Duodenal mucosa (tissue), 2 donors: ENCODE measurements at regions not wholly inside any gene's neighbourhood (a gene's known extent, or its start where the extent isn't known, plus 50 kb on each side); places are given as distances from the start of the nearest gene placed in this dataset.
"Not testable (repeated sequence)": the region's sequence is repeated elsewhere in the genome, so short reads cannot be mapped to it uniquely, and the experiment has no call there.

ENCODE experiments used
- H3K27ac ChIP-seq: one replicate; pipeline ENCODE4 v1.7.0; 2013; ENCODE audit warnings: low read depth, low read length
- H3K27me3 ChIP-seq, 2 donors: one replicate each; pipeline ENCODE4 v1.7.0; 2013; ENCODE audit warnings: low read length in 2 of 2, control low read depth in 1 of 2; ENCODE audit not compliant: insufficient read depth in 2 of 2, control insufficient read depth in 1 of 2
- H3K36me3 ChIP-seq, 2 donors: one replicate each; pipeline ENCODE4 v1.7.0; 2013; ENCODE audit warnings: low read length in 2 of 2, control low read depth in 1 of 2; ENCODE audit not compliant: insufficient read depth in 2 of 2, control insufficient read depth in 1 of 2
- H3K4me1 ChIP-seq, 2 donors: one replicate each; pipeline ENCODE4 v1.7.0; 2013; ENCODE audit warnings: low read length in 2 of 2, control low read depth in 1 of 2; ENCODE audit not compliant: insufficient read depth in 2 of 2, control insufficient read depth in 1 of 2
- H3K4me3 ChIP-seq, 2 donors: one replicate each; pipeline ENCODE4 v1.7.0; 2013; ENCODE audit warnings: low read length in 2 of 2, low read depth in 1 of 2
- H3K9ac ChIP-seq, 2 donors: one replicate each; pipeline ENCODE4 v1.7.0; 2013; ENCODE audit warnings: low read length in 2 of 2, low read depth in 1 of 2
- H3K9me3 ChIP-seq, 2 donors: one replicate each; pipeline ENCODE4 v1.7.0; 2013; ENCODE audit warnings: low read length in 2 of 2, control low read depth in 1 of 2; ENCODE audit not compliant: control insufficient read depth in 1 of 2

DNA sequence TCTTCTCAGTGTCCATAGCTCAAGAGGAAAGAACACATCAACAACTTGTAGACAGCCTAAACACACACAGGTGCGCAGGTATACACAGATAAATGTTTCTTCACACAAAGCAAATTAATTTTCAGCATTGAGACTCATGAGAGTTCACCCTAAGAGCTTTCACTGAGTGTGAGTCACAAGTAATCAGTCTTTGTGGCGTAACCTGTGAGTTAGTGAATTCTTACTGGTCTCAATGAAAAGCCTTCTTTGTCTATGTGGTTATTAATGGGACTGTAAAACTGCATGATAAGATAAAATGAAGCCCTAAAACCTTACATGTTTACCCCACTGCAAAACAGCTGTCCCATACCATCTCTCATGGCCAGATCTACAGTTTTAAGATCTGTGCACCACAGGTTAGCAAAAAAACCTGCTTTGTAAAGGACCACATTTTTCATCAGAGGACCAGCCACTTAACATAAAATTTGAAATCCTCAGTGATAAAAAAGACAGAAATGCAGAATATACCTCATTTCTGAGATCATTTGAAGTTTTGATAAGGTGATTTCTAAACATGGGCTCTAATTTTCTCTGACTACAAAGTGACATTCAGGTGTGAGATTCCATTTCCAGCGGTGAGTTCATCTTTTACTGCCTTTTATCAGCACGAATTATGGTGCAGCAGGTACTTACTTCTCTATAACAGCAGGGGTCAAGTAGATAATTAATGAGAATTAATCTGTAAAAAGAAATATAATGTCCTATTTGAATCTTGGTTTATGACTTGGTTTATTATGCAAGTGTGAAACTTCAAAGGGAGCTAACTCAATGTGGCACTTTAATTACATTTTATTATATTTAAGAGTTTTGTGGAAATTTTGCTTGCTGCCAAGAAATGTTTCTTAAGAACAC is 335.7 kb upstream of the PIK3R1 start:
- Histone ChIP-seq H3K27ac (no peak overlapping the region), H3K4me1 (peaks cover 5 to 20% of the 10 kb centered on the region in 2 donors), H3K9ac (no peak overlapping the region), H3K4me3 (no peak overlapping the region), H3K27me3 (no peaks in the 10 kb centered on the region), H3K9me3 (no peaks in the 10 kb centered on the region), H3K36me3 (no peaks in the 10 kb centered on the region)

DNA sequence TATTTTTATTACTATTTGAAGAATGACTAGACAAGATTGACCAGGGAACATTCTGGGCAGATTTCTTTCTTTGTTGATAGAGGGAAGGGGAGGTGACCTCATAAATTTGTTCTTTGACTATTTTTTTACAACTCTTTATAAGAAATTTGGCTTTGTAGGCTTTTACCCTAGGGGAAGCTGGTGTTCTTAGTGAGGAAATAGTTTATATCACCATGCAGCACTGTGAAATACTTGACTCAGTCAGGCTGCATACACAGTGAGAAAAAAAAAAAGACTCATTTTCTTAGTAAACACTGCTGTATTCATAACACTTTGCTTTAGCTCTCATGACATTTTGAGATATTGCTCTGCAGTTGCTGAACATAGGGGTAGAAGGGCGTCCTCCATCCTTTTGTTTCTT is 336.6 kb upstream of the PIK3R1 start:
- no peak overlapping the region for H3K9ac ChIP-seq
- no peaks in the 10 kb centered on the region for H3K36me3 ChIP-seq
- peaks cover 5 to 20% of the 10 kb centered on the region in 2 donors for H3K4me1 ChIP-seq
- no peak overlapping the region for H3K27ac ChIP-seq
- no peaks in the 10 kb centered on the region for H3K27me3 ChIP-seq
- no peaks in the 10 kb centered on the region for H3K9me3 ChIP-seq
- H3K4me3 ChIP-seq, result no peak overlapping the region

DNA sequence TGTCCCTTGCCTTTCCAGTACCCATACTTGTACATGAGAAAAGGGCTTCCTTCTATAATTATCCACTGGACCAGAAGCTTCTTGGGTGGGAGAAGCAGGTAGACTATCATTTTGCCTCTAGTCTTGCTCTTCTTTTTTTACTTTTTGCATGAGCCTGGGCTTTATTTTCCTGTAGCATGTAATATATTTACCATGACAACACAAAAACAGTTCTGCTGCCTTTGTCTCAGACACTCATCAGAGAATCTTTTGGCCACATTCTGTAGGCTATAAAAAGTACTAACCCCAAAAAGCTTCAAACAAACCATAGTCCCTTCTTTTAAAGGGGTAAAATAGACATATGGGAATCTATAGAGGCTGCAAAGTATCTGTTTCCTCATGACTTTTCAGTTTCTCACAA is 339.2 kb upstream of the PIK3R1 start:
- H3K27me3 ChIP-seq, result no peaks in the 10 kb centered on the region

DNA sequence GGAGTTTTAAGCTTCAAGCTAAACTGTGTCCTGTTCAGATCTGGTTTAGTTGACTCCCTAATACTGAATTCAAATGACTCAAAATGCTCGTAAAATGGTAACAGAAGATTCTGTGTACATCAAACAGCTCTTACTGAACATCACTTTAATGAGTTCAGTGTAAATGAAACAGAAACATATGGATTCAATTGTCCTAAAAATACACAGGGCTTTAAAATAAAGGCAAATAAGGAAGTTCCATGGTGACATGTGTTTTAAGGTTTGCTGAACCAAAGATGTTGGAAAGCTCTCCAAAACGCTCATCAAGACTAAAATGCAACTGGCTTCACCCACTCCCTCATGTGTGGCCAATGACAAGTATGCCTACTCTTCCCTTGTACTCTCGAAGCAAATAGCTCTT is 340.0 kb upstream of the PIK3R1 start:
- H3K27ac ChIP-seq, result no peak overlapping the region
- no peak overlapping the region for H3K4me3 ChIP-seq
- H3K9me3 ChIP-seq, result no peaks in the 10 kb centered on the region
- H3K36me3 ChIP-seq, result no peaks in the 10 kb centered on the region
- H3K4me1 ChIP-seq, result peaks cover 5 to 17% of the 10 kb centered on the region in 2 donors
- no peak overlapping the region for H3K9ac ChIP-seq
- no peaks in the 10 kb centered on the region for H3K27me3 ChIP-seq

More for the DNA sequence above, 339.2 kb upstream of the PIK3R1 start:
- Histone ChIP-seq H3K27ac (no peak overlapping the region), H3K36me3 (no peaks in the 10 kb centered on the region), H3K4me3 (no peak overlapping the region), H3K9ac (no peak overlapping the region), H3K4me1 (peaks cover 5 to 20% of the 10 kb centered on the region in 2 donors), H3K9me3 (no peaks in the 10 kb centered on the region)

DNA sequence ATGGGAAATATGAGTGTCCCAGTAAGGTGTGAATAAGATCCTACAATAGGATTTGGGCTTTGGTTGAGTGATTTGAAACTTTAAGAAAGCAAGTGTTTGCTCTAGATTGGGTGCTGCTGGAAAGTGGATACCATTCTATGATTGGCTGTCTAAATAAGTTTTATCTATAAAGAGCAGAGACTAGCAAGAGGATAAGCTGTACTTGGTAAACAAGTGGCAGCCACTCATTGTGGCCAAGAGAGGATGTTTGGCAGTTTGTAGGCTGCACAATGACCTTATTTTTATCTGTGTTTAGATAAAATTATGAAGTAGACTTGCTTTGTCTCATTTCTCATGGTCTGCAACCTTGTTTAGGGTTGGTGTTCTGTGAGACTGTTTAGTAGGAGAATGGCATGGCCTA is 341.6 kb upstream of the PIK3R1 start:
- no peaks in the 10 kb centered on the region for H3K27me3 ChIP-seq
- H3K27ac ChIP-seq, result no peak overlapping the region
- H3K36me3 ChIP-seq, result no peaks in the 10 kb centered on the region
- H3K4me1 ChIP-seq, result peaks cover under 1 to 4% of the 10 kb centered on the region in 2 donors
- no peak overlapping the region for H3K4me3 ChIP-seq
- H3K9ac ChIP-seq, result no peak overlapping the region
- no peaks in the 10 kb centered on the region for H3K9me3 ChIP-seq

DNA sequence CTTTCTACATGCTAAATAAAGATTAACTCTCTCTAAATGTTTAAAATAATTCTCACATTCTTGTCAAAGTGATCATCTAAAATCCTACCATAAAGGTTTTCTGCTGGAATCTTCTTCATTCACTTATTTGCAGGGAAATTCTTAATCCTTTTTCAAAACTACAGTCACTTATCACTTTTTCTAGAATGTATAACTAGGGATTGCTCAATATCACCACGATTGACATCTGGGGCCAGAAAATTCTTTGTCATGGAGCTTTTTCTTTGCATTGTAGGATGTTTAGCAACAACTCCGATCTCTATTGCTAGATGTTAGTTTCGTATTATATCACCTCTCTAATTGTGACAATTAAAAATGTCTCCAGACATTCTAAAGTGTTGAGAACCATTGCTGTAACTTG is 344.9 kb upstream of the PIK3R1 start:
- Histone ChIP-seq H3K27ac (no peak overlapping the region), H3K36me3 (no peaks in the 10 kb centered on the region), H3K9ac (no peak overlapping the region), H3K4me1 (no peaks in the 10 kb centered on the region), H3K27me3 (no peaks in the 10 kb centered on the region), H3K4me3 (no peak overlapping the region), H3K9me3 (no peaks in the 10 kb centered on the region)

DNA sequence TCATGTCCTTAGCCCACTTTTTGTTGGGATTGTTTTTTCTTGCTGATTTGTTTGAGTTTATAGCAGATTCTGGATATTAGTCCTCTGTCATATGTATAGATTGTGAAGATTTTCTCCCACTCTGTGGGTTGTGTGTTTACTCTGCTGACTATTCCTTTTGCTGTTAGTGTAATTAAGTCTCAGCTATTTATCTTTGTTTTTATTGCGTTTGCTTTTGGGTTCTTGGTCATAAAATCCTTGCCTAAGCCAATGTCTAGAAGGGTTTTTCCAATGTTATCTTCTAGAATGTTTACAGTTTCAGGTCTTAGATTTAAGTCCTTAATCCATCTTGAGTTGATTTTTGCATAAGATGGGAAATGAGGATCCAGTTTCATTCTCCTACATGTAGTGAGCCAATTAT is 351.2 kb upstream of the PIK3R1 start:
- H3K4me1 ChIP-seq, H3K4me3 ChIP-seq, H3K9me3 ChIP-seq, H3K36me3 ChIP-seq, H3K27ac ChIP-seq, H3K27me3 ChIP-seq, H3K9ac ChIP-seq: not testable (repeated sequence)

DNA sequence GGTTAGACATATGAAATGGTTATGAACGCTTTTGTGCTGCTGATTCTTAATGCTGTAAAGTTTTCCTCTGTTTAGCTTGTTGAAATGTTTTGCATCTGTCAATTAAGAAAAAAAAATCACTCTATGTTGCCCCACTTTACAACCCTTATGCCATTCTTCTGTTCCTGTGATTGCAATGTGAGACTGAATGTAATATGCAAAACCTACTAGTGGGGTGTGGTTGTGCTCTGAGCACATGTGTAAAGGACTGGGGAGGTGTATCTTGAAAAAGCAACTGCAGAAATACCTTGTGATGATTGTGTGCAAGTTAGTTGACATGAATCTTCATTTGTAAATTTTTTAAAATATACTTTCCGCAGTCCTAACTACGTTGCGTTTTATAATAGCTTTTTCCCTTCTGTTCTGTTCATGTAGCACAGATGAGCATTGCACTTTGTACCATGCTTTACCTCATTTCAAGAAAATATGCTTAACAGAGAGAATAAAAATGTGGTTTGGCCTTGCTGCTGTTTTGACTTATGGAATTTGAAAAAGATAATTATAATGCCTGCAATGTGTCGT is 357.0 kb upstream of the PIK3R1 start:
- no peak overlapping the region for H3K9ac ChIP-seq
- H3K36me3 ChIP-seq, result no peaks in the 10 kb centered on the region
- no peaks in the 10 kb centered on the region for H3K4me1 ChIP-seq
- no peaks in the 10 kb centered on the region for H3K27me3 ChIP-seq
- H3K27ac ChIP-seq, result no peak overlapping the region
- H3K9me3 ChIP-seq, result peaks cover 0 to 5% of the 10 kb centered on the region in 2 donors
- H3K4me3 ChIP-seq, result no peak overlapping the region

DNA sequence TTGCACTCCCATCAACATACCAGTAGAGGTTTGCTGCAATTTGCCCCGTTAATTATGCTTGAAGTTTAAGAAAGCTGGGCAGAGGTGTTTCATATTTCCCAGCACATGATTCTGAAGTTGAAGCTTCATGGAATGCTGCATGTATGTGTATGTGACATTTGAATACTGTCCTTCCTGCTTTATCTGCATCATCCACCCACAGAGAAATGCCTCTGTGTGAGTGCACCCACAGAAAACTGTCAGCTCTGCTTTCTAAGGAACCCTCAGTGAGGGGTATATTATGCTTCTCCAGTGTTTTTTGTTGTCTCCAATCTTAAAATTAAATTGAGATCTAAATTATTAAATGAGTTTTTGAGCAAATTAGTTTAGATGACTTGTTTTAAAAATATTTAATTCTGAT is 358.1 kb upstream of the PIK3R1 start:
- Histone ChIP-seq H3K36me3 (no peaks in the 10 kb centered on the region), H3K9ac (no peak overlapping the region), H3K4me3 (no peak overlapping the region), H3K9me3 (peaks cover 0 to 6% of the 10 kb centered on the region in 2 donors), H3K27me3 (no peaks in the 10 kb centered on the region), H3K4me1 (no peaks in the 10 kb centered on the region), H3K27ac (no peak overlapping the region)

DNA sequence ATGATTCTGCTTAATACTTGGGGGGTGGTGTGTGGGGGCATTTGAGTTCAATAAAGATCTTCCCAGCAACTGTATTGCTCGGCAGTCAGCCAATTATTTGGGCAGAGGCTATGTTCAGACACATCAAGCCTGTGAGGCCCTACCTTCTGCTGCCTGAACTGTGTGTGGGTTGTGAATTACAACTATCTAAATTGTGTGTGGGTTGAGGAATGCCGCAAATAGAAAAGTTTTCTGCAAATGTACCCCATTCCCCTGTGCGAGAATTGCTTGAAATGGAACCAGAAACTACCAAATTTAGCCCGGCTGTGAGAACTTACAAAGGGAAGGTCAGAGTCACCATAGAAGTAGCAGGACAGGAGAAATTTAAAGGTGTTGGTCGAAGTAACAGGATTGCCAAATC is 360.0 kb upstream of the PIK3R1 start:
- Histone ChIP-seq H3K36me3 (no peaks in the 10 kb centered on the region), H3K4me1 (no peaks in the 10 kb centered on the region), H3K27me3 (no peaks in the 10 kb centered on the region), H3K9ac (no peak overlapping the region), H3K4me3 (no peak overlapping the region), H3K9me3 (peaks cover 0 to 6% of the 10 kb centered on the region in 2 donors), H3K27ac (no peak overlapping the region)
